ENCODE measurements at regions not wholly inside any gene's neighbourhood (a gene's known extent, or its start where the extent isn't known, plus 50 kb on each side); places are given as distances from the start of the nearest gene placed in this dataset.

DNA sequence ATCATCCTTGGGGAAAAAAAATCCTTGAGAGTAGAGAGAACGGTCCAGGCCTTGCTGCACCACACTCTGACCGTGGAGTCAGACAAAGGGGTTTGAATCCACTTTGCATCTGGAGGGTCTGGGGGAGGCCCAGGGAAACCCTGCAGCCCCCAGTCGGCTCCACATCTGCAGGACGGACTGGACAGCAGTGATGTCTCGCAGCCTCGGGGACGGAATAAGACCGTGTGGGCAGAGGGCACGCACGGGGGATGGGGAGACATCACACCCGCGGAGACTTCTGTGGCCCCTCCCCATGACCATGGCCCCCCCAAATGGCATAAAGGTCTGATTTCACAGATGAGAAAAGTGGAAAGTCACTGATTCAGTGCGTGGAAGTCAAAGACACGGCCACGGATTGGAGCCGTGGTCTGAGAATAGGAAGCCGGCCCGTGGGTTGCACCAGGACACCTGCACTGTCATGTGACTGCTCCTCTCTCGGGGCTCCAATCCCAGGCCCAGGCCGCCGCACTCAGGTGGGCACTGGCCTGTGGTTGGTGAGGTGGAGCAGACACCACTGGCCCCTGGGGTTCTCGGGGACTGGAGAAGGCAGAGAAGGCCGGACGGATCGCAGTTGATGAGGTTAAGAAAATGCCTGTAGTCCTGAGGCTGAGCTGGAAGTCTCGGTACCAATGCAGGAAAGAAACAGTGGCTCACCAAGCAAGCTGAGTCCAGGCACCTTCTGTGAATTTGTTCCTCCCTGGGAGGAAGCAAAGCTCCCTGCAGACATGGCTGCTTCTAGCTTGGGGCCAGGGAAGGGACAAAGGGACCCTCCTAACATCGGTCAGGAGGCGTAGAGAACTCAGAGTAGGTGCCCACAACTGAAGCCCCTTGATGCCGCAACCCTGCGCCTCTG is 61.8 kb downstream of the RTP5 start (continued):
- TF ChIP-seq ELK1 (IDR thresholded peaks at IDR 0.05; ENCODE audit: low read depth, low read length), result no peak
- TF ChIP-seq RCOR1 (IDR thresholded peaks at IDR 0.05; ENCODE audit: low read depth, low read length), result no peak
- TF ChIP-seq POLR2A (IDR thresholded peaks at IDR 0.05; ENCODE audit: low read length), result no peak

DNA sequence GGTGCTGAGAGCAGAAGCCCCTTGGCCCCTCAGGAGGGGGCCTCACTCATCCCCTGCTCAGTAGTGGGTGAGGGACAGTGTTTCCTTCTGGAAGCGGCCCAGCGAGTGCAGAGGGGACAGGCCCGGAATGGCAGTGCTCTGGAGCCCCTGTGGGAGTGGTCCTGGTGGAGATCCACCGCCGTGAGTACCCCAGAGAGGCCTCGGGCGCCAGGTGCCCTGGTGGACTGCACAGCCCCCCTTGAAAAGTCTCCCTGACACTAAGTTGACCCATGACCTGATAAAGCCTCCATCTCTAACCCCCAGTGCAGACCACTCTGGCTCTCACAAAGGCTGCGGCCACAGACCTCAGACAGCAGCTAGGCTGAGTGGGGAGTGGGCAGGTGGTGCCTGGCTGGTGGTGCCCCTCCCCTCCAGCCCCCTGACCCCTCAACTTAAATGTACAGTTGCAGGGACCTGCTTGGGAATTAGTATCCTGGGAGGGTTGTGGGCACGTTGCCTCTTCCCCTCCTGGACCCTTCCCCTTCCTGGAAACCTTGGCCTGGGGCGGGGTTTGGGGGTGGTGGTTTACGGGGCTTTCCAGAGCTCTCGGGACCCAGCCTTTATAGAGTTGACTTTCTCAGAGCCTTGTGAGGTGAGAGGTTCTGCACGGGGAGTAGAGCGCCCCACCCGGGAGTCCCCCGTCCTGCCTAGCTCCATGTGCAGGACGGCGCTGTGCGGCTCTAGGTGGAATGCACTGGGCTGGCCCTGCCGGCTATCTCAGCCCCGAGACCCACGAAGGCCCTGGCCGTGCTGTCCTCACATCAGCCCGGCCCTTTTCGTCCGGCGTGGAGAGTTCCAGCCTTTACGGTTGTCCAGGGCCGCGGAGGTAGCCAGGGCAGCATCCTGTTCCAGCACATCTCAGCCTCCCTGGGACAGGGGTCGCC is 62.7 kb downstream of the RTP5 start:
- ChIA-PET CTCF (interaction anchor here (3.2 kb wide), 1 partner anchor 19 kb away, joined by 12 read pairs; no protein-coding TSS in a partner anchor), POLR2A (no interaction called here)
- ATAC-seq, result peak in 1 of 2 experiments; percentile 16; a peak in 2 of 6 replicates
- Histone ChIP-seq H3K27ac (no peak overlapping the region), H3K4me2 (no peak overlapping the region), H3K9me3 (no peaks in the 10 kb centered on the region), H3K4me3 (no peak overlapping the region), H3K4me1 (no peaks in the 10 kb centered on the region)
- no peak for TF ChIP-seq PHF8 (IDR thresholded peaks at IDR 0.05; ENCODE audit: borderline replicate concordance, low read depth)
- TF ChIP-seq MAFK (IDR thresholded peaks at IDR 0.05; ENCODE audit: partially characterized antibody), result no peak
- no peak for TF ChIP-seq FOXS1 (CRISPR knock-in tag; IDR thresholded peaks at IDR 0.05)
- TF ChIP-seq MAZ (IDR thresholded peaks at IDR 0.05; ENCODE audit: borderline replicate concordance, low read depth, low read length), result no peak
- TF ChIP-seq FOSL2 (IDR thresholded peaks at IDR 0.05), result no peak
- TF ChIP-seq FOSL2 (CRISPR knock-in tag; IDR thresholded peaks at IDR 0.05), result no peak
- no peak for TF ChIP-seq SREBF2 (IDR thresholded peaks at IDR 0.05)
- TF ChIP-seq EP300 (IDR thresholded peaks at IDR 0.05), result no peak
- no peak for TF ChIP-seq CBX8 (IDR thresholded peaks at IDR 0.05)
- TF ChIP-seq NR3C1 (IDR thresholded peaks at IDR 0.05), result no peak
- WGBS (ENCODE audit: missing lambda C conversion rate), result 80% methylated on average over 17 of the region's 31 CpGs
- no peak for FAIRE-seq
- no peak for DNase-seq (ENCODE audit: low read depth in 1 of 2, low spot score in 1 of 2)

GRCh38 chr2:241932899-241933178 is 63.3 kb downstream of the RTP5 start:
- CTCF ChIA-PET, result interaction anchor here (3.2 kb wide), 1 partner anchor 18 kb away, joined by 12 read pairs; no protein-coding TSS in a partner anchor
- Histone ChIP-seq H3K4me2 (no peak overlapping the region), H3K9me3 (no peaks in the 10 kb centered on the region), H3K27ac (no peak overlapping the region), H3K4me3 (no peak overlapping the region), H3K4me1 (no peaks in the 10 kb centered on the region)
- POLR2A ChIA-PET, result no interaction called here
- WGBS (ENCODE audit: missing lambda C conversion rate), result 70% methylated on average over 9 of the region's 9 CpGs
- TF ChIP-seq RCOR1 (IDR thresholded peaks at IDR 0.05; ENCODE audit: low read depth, low read length), result no peak
- TF ChIP-seq POLR2A (IDR thresholded peaks at IDR 0.05; ENCODE audit: low read length), result no peak
- no peak for TF ChIP-seq EHMT2 (IDR thresholded peaks at IDR 0.05; ENCODE audit: low read depth)
- no peak for TF ChIP-seq HOXB5 (CRISPR knock-in tag; IDR thresholded peaks at IDR 0.05)
- TF ChIP-seq RAD21 (conservative IDR thresholded peaks at IDR 0.05 in 1 of 2, IDR thresholded peaks at IDR 0.05 in 1 of 2), result no peak
- no peak for TF ChIP-seq SMC3 (IDR thresholded peaks at IDR 0.05)
- TF ChIP-seq NFE2L2 (conservative IDR thresholded peaks at IDR 0.05; ENCODE audit: low read length), result no peak
- TF ChIP-seq NR3C1 (IDR thresholded peaks at IDR 0.05), result no peak
- TF ChIP-seq, protein P1, sequence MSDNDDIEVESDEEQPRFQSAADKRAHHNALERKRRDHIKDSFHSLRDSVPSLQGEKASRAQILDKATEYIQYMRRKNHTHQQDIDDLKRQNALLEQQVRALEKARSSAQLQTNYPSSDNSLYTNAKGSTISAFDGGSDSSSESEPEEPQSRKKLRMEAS (IDR thresholded peaks at IDR 0.05), result no peak
- no peak for TF ChIP-seq GATA3 (IDR thresholded peaks at IDR 0.05; ENCODE audit: borderline replicate concordance)
- DNase-seq (ENCODE audit: low read depth in 1 of 2, low spot score in 1 of 2), result no peak
- FAIRE-seq, result no peak
- no peak for ATAC-seq

Measured in A549 (cell line).